ENCODE measurements at regions not wholly inside any gene's neighbourhood (a gene's known extent, or its start where the extent isn't known, plus 50 kb on each side); places are given as distances from the start of the nearest gene placed in this dataset.

DNA sequence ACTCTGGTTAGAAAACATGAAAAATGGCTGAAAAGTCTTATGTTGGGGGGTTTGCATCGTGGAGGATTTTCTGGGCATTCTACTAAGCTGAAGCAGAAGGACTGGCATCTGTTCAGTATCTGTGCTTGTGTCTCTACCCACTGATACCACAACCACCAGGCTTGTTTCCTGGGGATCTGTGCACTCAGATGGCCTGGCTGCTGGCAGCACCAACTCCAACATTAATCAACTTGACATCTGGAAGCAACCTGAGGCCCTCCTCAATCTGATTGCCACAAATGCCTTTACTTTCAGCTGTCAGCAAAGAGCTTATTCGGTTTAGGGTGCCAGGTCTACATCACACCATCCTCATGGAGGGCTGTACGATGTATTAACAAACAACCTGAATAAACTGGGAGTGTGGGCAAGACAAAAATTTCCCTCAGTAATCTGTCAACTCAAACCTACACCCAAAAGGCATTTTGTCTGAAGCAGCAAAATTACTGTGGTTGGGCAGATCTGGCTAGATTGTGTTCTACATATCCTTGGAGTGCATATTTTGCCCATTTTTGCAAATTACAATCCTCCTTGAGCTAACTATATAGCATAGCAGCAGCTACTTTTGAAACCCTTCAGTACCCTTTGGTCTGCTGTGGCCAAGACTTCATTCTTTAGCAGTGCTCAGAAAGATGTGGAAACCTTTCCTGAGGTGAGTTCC is 74.6 kb downstream of the FOXD1 start:
- no peak for DNase-seq

- no peak for DNase-seq
Observed at GRCh38 chr5:73370640-73371583, 77.7 kb downstream of the FOXD1 start.

GRCh38 chr5:73370095-73370494 is 78.5 kb downstream of the FOXD1 start:
- DNase-seq = no peak

DNA sequence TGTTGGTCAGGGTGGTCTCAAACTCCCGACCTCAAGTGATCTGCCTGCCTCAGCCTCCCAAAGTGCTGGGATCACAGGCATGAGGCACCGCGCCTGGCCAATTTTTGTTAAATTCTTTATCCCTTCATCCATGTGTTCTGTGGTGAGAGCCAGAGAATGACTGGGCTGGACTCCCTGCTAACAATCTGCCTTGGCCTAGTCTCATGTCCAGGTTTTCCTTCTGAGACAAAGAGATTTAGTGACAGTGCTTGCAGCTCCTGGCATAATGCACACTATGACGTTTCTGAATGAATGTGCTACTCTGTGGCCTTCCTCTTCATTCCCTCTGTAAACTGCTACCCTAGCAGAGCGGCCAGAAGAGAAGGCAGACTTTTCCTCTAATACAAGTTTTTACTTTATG is 79.3 kb downstream of the FOXD1 start:
- DNase-seq = no peak

DNA sequence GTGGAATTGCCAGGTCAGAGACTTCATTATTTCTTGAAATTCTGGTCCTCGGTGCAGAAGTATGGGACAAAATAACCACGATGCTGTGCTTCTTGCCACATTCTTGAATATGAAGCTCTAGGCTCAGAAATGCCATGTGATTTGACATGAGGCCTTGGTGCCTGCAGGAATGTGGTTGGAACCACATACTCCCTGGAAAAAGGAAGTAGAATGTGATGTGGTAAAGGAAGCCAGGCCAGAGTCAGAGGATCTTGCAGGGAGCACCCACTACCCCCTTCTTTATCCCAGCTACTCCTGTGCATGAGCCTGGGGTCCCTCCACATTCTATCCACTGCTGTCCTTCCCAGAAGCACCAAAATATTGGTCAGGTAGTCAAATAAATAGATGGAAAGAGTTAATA is 80.9 kb downstream of the FOXD1 start:
- DNase-seq = no peak

DNA sequence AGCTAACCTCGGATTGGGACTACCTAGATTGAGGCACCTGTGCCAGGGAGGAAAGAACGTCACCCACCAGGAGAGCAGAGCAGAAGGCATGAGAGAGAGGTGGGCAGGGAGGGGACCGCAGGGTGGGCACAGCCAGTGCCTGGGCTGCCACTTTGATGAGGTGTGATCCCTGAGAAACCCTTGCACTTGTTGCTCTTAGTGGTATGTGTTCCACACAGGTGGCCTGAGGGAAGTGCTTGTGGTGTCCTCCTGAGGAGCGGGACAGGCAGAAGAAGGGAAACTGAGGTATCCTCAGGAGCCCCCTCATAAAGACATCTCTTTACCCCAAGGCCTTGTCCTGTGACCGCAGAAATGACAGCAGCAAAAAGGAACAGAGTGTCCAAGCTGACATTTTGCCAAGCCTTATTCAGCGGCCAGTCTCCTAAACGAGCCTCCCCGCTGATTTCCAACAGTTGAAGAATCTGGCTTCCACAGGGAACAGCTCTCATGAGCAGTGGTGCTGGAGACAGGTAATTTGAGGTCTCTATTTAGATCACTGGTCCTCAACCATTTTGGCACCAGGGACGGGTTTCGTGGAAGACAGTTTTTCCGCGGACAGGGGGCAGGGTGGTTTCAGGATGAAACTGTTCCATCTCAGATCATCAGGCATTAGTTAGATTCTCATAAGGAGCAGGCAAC is 82.4 kb downstream of the FOXD1 start:
- no peak for DNase-seq

GRCh38 chr5:73365301-73365853 is 83.2 kb downstream of the FOXD1 start:
- DNase-seq = no peak

GRCh38 chr5:73363911-73364730 is 84.5 kb downstream of the FOXD1 start:
- DNase-seq = no peak

- DNase-seq = no peak
Observed at GRCh38 chr5:73359395-73359794, 89.2 kb downstream of the FOXD1 start.

- no peak for DNase-seq
Observed at GRCh38 chr5:73358366-73358765, 90.2 kb downstream of the FOXD1 start.

GRCh38 chr5:73357576-73357975 is 91.0 kb downstream of the FOXD1 start:
- no peak for DNase-seq

DNA sequence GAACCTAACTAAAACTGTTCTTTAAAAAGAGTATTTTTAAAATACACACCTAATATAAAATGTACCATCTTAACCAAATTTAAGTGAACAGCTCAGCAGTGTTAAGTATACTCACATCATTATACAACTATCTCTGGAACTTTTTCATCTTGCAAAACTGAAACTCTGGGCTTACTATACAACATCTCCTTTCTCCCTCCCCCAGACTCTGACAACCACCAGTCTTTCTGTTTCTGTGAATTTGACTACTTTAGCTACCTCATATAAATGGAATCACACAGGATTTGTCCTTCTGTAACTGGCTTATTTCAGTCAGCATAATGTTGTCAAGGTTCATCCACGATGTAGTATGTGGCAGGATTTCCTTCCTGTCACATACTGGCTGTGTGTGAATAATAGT is 93.5 kb downstream of the FOXD1 start:
- DNase-seq = no peak

DNA sequence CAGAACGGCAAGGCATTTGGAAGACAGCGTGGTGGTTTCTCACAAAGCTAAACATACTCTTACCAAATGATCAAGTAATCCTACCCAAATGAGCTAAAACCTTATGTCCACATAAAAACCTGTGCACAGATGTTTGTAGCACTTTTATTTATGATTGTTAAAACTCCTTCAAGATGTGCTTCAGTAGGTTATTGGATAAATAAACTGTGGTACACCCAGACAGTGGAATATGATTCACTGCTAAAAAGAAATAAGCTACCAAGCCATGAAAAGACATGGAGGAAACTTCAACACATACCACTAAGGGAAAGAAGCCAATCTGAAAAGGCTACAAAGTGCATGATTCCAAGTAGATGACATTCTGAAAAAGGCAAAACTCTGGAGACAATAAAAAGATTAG is 94.2 kb downstream of the FOXD1 start:
- no peak for DNase-seq

DNA sequence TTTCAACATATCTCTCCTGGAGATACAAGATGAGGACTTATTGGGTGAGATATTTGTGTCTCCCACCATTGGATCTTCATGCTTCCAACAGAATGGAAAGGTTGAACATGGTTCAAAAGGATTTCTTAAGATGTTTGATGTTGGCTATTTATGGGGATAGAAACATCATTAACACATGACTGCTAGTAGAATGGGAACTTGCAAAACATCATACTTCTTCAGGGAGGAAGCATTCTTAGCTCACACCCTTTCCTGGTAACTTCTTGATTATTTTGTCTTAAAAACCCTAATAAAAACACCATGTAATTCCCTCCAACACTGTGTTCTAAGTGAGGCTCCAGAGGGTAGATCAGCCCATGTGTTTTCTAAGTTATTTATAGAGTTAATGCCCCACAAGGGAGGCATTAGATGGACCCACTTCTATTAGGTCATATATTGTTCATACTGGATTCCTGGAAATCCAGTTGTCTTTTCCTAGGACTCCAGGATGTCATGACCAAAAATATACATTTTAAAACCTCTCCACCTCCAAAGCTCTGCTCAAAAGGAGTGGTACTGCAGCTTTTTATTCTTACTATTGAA is 95.8 kb downstream of the FOXD1 start:
- no peak for DNase-seq

- no peak for DNase-seq
Observed at GRCh38 chr5:73352243-73352642, 96.3 kb downstream of the FOXD1 start.

DNA sequence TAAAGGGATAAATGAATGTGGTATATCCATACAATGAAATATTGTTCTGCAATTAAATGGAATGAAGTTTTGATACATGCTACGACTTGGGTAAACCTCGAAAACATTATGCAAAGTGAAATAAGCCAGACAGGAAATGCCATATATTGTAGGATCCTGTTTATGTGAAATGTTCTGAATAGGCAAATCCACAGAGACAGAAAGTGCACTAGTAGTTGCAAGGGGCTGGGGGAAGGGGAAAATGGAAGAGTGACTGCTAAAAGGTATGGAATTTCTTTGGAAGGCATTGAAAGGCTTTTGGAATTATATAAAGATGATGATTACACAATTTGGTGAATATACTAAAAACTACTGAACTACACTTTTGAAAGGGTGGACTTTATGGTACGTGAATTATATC is 97.0 kb downstream of the FOXD1 start:
- DNase-seq = no peak

DNA sequence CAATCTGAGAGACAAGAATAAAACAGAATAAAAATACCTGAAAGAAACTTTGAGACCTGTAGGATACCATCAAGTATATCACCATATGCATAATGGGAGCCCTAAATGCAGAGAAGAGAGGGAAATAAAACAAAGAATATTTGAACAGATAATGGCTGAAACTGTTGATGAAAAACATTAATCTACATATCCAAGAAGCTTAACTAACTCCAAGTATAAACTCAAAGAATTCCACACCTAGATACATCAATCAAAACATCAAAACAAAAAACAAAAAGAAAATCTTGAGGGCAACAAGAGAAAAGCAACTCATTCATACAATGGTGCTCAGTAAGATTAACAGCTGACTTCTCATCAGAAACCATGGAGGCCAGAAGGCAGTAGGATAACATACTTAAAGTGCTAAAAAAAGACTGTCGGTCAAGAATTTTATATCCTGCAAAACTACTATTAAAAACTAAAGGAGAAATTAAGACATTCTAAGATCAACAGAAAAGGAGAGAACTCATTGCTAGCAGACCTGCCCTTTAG is 101.6 kb downstream of the FOXD1 start:
- DNase-seq = no peak

DNA sequence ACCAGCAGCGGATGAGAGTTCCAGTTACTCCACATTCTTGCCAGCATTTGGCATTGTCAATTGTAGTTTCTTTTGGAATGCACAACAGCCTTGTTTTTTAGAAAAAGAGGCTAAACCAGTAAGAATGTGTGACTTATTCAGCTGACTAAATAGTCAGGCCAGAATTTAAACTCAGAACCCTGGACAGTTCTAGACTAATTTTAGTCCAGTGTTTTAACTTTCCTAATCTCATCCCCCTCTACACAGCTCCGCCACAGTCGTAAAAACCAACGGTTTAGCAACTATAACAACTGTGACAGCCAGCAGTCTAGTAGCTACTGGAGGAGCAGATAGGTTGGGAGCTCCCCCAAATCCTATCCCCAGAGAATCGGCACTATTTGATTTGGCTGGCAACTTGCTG is 103.7 kb downstream of the FOXD1 start:
- DNase-seq = no peak

- DNase-seq = no peak
Observed at GRCh38 chr5:73339711-73340110, 108.9 kb downstream of the FOXD1 start.

- no peak for DNase-seq
Observed at GRCh38 chr5:73339051-73339575, 109.5 kb downstream of the FOXD1 start.

DNA sequence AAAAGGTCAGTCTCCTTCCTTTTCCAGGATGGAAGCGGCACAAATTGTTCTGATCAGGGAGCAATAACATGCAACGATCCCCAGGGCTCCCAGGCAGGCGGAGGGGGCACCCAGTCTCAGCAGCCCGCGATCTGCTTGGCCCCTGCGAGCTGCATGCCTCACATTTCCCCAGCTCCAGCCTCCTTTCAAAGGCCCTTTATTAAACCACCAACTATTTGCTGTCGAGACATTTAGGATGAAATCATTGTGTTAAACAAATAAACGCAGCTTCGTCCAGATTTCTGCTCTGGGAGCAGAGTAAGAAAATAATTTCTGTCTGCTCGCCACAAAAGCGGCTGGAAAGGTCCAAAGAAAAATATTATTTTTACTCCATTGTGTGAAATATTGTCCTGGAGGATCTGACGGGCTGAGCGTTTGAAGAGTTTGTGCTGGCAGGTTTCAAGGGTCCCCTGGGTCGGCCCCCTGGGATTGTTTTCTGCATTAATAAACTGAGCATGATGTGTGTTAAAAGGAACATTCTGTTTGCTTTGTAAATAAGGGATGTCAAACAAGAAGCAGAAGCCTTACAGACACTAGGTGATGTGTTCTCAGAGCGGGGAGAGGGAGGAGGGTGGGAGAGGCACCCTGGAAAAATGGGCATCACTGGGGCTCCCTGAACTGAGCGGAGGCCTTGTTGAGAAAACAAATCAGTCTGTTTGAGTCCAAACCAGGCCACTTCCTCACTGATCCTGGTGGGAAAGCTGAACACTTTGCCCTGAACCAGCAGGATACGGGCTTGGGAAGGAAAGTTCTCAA is 110.1 kb downstream of the FOXD1 start:
- DNase-seq = no peak

Measured in NCI-H187 (cell line).